NCI-H460 (cell line): ENCODE measurements at regions not wholly inside any gene's neighbourhood (a gene's known extent, or its start where the extent isn't known, plus 50 kb on each side); places are given as distances from the start of the nearest gene placed in this dataset.
"Not testable (repeated sequence)": the region's sequence is repeated elsewhere in the genome, so short reads cannot be mapped to it uniquely, and the experiment has no call there.

Experiments used
- DNase-seq: peaks from one replicate; pipeline ENCODE4 v3.0.0-alpha.2; 2016; ENCODE audit warnings: low read depth; ENCODE audit errors: extremely low read depth

GRCh38 chr5:57429513-57430120 lies 53.0 kb downstream of the ACTBL2 start:
- no peak for DNase-seq

GRCh38 chr5:57429021-57429420 lies 53.6 kb downstream of the ACTBL2 start:
- DNase-seq: not testable (repeated sequence)

GRCh38 chr5:57422993-57423392 lies 59.6 kb downstream of the ACTBL2 start:
- DNase-seq: no peak

GRCh38 chr5:57422341-57422740 lies 60.3 kb downstream of the ACTBL2 start:
- DNase-seq: no peak

- DNase-seq: no peak
These were observed 61.8 kb downstream of the ACTBL2 start for GRCh38 chr5:57420801-57421200.

- no peak for DNase-seq
These were observed 64.6 kb downstream of the ACTBL2 start for GRCh38 chr5:57417971-57418370.

- DNase-seq: no peak
These were observed 65.3 kb downstream of the ACTBL2 start for GRCh38 chr5:57417320-57417719.

- DNase-seq: no peak
These were observed 66.2 kb downstream of the ACTBL2 start for GRCh38 chr5:57416278-57416994.

GRCh38 chr5:57414857-57415256 lies 67.8 kb downstream of the ACTBL2 start:
- DNase-seq: no peak

GRCh38 chr5:57414191-57414590 lies 68.4 kb downstream of the ACTBL2 start:
- no peak for DNase-seq

GRCh38 chr5:57413145-57413544 lies 69.5 kb downstream of the ACTBL2 start:
- no peak for DNase-seq

GRCh38 chr5:57412680-57413079 lies 69.9 kb downstream of the ACTBL2 start:
- DNase-seq: no peak

GRCh38 chr5:57411982-57412381 lies 70.6 kb downstream of the ACTBL2 start:
- peak; percentile 3 for DNase-seq

GRCh38 chr5:57410374-57411320 lies 72.0 kb downstream of the ACTBL2 start:
- DNase-seq: no peak

GRCh38 chr5:57408714-57409113 lies 73.9 kb downstream of the ACTBL2 start:
- no peak for DNase-seq

- DNase-seq: no peak
These were observed 74.3 kb downstream of the ACTBL2 start for GRCh38 chr5:57408285-57408684.

- no peak for DNase-seq
These were observed 75.2 kb downstream of the ACTBL2 start for GRCh38 chr5:57407391-57407790.

GRCh38 chr5:57406641-57407040 lies 76.0 kb downstream of the ACTBL2 start:
- DNase-seq: no peak

- no peak for DNase-seq
These were observed 76.6 kb downstream of the ACTBL2 start for GRCh38 chr5:57405984-57406383.

- DNase-seq: no peak
These were observed 79.8 kb downstream of the ACTBL2 start for GRCh38 chr5:57402761-57403160.

- no peak for DNase-seq
These were observed 80.3 kb downstream of the ACTBL2 start for GRCh38 chr5:57402348-57402747.
